ACC112 (cell line): ENCODE measurements at regions not wholly inside any gene's neighbourhood (a gene's known extent, or its start where the extent isn't known, plus 50 kb on each side); places are given as distances from the start of the nearest gene placed in this dataset.
"Not testable (repeated sequence)": the region's sequence is repeated elsewhere in the genome, so short reads cannot be mapped to it uniquely, and the experiment has no call there.

Experiments used
- H2AFZ ChIP-seq: fragments of 200-600 bp; sonication (generic); one replicate; pipeline ENCODE4 v1.6.0; 2017; ENCODE audit warnings: antibody characterized with exemption, low read length; ENCODE audit not compliant: unreplicated experiment
- H3K27ac ChIP-seq: fragments of 200-600 bp; sonication (generic); 2 replicates; pipeline ENCODE4 v1.5.1; 2014; ENCODE audit warnings: low read depth, mild to moderate bottlenecking, antibody characterized with exemption, low read length, moderate library complexity
- H3K27me3 ChIP-seq: fragments of 200-600 bp; sonication (generic); 2 replicates; pipeline ENCODE4 v1.6.1; 2014; ENCODE audit warnings: mild to moderate bottlenecking, antibody characterized with exemption, low read length, moderate library complexity, mixed read lengths; ENCODE audit not compliant: insufficient read depth
- H3K36me3 ChIP-seq: fragments of 200-600 bp; sonication (generic); 2 replicates; pipeline ENCODE4 v1.6.1; 2016; ENCODE audit warnings: mild to moderate bottlenecking, antibody characterized with exemption, low read length, moderate library complexity, mixed read lengths; ENCODE audit not compliant: insufficient read depth
- H3K4me1 ChIP-seq: fragments of 200-600 bp; sonication (generic); one replicate; pipeline ENCODE4 v1.6.1; 2016; ENCODE audit warnings: low read length, mixed read lengths; ENCODE audit not compliant: insufficient read depth, unreplicated experiment, control insufficient read depth
- H3K4me3 ChIP-seq: fragments of 200-600 bp; sonication (generic); 2 replicates; pipeline ENCODE4 v1.5.1; 2014; ENCODE audit warnings: mild to moderate bottlenecking, low read depth, low read length
- H3K79me2 ChIP-seq: fragments of 200-600 bp; sonication (generic); one replicate; pipeline ENCODE4 v1.6.0; 2016; ENCODE audit warnings: low read length; ENCODE audit not compliant: control insufficient read depth, unreplicated experiment, insufficient read depth

- Histone ChIP-seq H3K36me3 (no peaks in the 10 kb centered on the region), H3K27ac (no peak overlapping the region), H3K27me3 (no peaks in the 10 kb centered on the region), H2AFZ (no peak overlapping the region), H3K79me2 (no peaks in the 10 kb centered on the region), H3K4me3 (no peak overlapping the region), H3K4me1 (no peaks in the 10 kb centered on the region)
Measured at GRCh38 chr2:155913356-155913755, 419.2 kb downstream of the NR4A2 start.

GRCh38 chr2:155908567-155908966, 424.0 kb downstream of the NR4A2 start:
- H3K79me2 ChIP-seq, result no peaks in the 10 kb centered on the region
- H2AFZ ChIP-seq, result no peak overlapping the region
- H3K36me3 ChIP-seq, result no peaks in the 10 kb centered on the region
- no peaks in the 10 kb centered on the region for H3K4me1 ChIP-seq
- H3K27ac ChIP-seq, result no peak overlapping the region
- H3K27me3 ChIP-seq, result no peaks in the 10 kb centered on the region
- no peak overlapping the region for H3K4me3 ChIP-seq

GRCh38 chr2:155907211-155907610, 425.3 kb downstream of the NR4A2 start:
- Histone ChIP-seq H3K79me2 (no peaks in the 10 kb centered on the region), H3K4me3 (no peak overlapping the region), H3K4me1 (no peaks in the 10 kb centered on the region), H2AFZ (no peak overlapping the region), H3K36me3 (no peaks in the 10 kb centered on the region), H3K27me3 (no peaks in the 10 kb centered on the region), H3K27ac (no peak overlapping the region)

- no peaks in the 10 kb centered on the region for H3K27me3 ChIP-seq
- no peak overlapping the region for H2AFZ ChIP-seq
- H3K27ac ChIP-seq, result no peak overlapping the region
- no peak overlapping the region for H3K4me3 ChIP-seq
- H3K36me3 ChIP-seq, result no peaks in the 10 kb centered on the region
- H3K4me1 ChIP-seq, result no peaks in the 10 kb centered on the region
- no peaks in the 10 kb centered on the region for H3K79me2 ChIP-seq
Measured at GRCh38 chr2:155905657-155906056, 426.9 kb downstream of the NR4A2 start.

DNA sequence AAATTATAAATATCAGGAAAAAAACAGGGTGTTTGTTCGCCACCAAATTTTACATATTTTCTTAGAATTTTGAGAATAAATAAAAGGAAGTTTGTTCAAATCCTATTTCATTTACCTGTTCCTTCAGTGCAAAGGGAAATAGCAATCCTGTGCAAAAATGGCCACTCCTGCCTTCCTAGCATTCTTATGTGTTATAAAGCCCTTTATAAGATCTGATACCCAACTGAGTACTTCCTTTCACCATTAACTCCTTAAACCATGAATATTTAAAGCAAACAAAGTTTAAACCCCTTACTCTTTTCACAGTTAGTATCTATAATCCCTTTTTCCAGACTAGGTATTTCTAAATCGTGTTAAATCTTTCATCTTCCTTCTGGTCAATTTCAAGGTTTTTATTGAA, 427.8 kb downstream of the NR4A2 start:
- Histone ChIP-seq H3K27me3 (no peaks in the 10 kb centered on the region), H3K4me3 (no peak overlapping the region), H3K4me1 (no peaks in the 10 kb centered on the region), H3K36me3 (no peaks in the 10 kb centered on the region), H2AFZ (no peak overlapping the region), H3K79me2 (no peaks in the 10 kb centered on the region), H3K27ac (no peak overlapping the region)

- H3K27ac ChIP-seq, result no peak overlapping the region
- H3K36me3 ChIP-seq, result no peaks in the 10 kb centered on the region
- H3K79me2 ChIP-seq, result no peaks in the 10 kb centered on the region
- no peaks in the 10 kb centered on the region for H3K4me1 ChIP-seq
- H2AFZ ChIP-seq, result no peak overlapping the region
- no peaks in the 10 kb centered on the region for H3K27me3 ChIP-seq
- no peak overlapping the region for H3K4me3 ChIP-seq
Measured at GRCh38 chr2:155902635-155903034, 429.9 kb downstream of the NR4A2 start.

DNA sequence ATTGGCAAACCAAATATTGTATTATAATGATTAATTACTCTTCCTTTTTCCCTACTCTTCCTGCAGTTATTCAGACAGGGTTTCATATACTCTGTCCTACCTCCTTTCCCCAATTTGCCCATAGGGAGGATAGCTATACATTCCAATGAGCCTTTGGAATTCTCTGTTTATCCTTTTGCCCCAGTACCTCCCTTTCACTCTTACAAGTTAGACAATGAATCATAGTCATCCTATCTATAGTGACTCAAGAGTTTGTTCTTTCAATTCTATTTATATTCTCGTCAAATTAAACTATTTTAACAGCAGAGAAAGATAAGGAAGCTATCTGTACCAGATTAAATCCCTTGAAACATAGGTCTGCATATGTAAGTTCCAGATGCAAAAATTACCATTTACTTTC, 437.5 kb downstream of the NR4A2 start:
- H3K4me1 ChIP-seq, result no peaks in the 10 kb centered on the region
- H3K36me3 ChIP-seq, result no peaks in the 10 kb centered on the region
- H3K4me3 ChIP-seq, result no peak overlapping the region
- H2AFZ ChIP-seq, result no peak overlapping the region
- H3K79me2 ChIP-seq, result no peaks in the 10 kb centered on the region
- no peak overlapping the region for H3K27ac ChIP-seq
- no peaks in the 10 kb centered on the region for H3K27me3 ChIP-seq

GRCh38 chr2:155880382-155880781, 452.1 kb downstream of the NR4A2 start:
- not testable (repeated sequence) for H3K36me3 ChIP-seq, H3K27ac ChIP-seq, H3K4me1 ChIP-seq, H3K79me2 ChIP-seq, H2AFZ ChIP-seq, H3K4me3 ChIP-seq, H3K27me3 ChIP-seq

DNA sequence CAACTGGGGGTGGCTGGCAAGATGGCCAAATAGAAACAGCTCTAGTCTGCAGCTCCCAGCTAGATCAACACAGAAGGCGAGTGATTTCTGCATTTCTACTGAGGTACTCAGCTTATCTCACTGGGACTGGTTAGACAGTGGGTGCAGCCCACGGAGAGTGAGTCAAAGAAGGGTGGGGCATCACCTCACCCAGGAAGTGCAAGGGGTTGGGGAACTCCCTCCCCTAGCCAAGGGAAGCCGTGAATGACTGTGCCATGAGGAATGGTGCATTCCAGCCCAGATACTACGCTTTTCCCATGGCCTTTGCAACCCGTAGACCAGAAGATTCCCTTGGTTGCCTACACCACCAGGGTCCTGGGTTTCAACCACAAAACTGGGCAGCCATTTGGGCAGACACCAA, 452.6 kb downstream of the NR4A2 start:
- not testable (repeated sequence) for H3K79me2 ChIP-seq, H3K27me3 ChIP-seq, H3K36me3 ChIP-seq, H2AFZ ChIP-seq, H3K4me3 ChIP-seq, H3K4me1 ChIP-seq, H3K27ac ChIP-seq

DNA sequence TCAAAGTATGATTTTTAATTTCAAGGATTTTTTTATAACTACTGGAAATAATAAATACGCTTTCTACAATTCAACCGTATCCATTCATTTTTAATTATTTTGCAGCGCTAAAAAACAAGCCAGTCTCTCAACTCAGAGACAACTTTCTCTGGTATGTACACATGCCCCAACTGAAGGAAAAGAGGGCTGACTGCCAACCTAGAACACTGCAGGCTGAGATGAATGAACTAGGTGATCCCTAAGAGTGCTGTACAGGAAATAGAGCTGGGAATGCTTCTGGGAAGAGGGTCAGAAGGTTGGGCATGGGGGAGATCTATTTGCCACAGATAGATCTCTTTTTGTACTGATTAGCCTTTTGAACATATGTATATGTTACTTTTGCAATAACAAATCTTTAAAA, 460.1 kb downstream of the NR4A2 start:
- H3K27me3 ChIP-seq, result no peaks in the 10 kb centered on the region
- no peaks in the 10 kb centered on the region for H3K79me2 ChIP-seq
- H3K27ac ChIP-seq, result no peak overlapping the region
- no peak overlapping the region for H2AFZ ChIP-seq
- H3K4me1 ChIP-seq, result no peaks in the 10 kb centered on the region
- no peaks in the 10 kb centered on the region for H3K36me3 ChIP-seq
- H3K4me3 ChIP-seq, result no peak overlapping the region

GRCh38 chr2:155871940-155872339, 460.6 kb downstream of the NR4A2 start:
- H3K27me3 ChIP-seq, result no peaks in the 10 kb centered on the region
- H3K27ac ChIP-seq, result no peak overlapping the region
- no peaks in the 10 kb centered on the region for H3K79me2 ChIP-seq
- no peaks in the 10 kb centered on the region for H3K4me1 ChIP-seq
- H3K36me3 ChIP-seq, result no peaks in the 10 kb centered on the region
- H3K4me3 ChIP-seq, result no peak overlapping the region
- H2AFZ ChIP-seq, result no peak overlapping the region

DNA sequence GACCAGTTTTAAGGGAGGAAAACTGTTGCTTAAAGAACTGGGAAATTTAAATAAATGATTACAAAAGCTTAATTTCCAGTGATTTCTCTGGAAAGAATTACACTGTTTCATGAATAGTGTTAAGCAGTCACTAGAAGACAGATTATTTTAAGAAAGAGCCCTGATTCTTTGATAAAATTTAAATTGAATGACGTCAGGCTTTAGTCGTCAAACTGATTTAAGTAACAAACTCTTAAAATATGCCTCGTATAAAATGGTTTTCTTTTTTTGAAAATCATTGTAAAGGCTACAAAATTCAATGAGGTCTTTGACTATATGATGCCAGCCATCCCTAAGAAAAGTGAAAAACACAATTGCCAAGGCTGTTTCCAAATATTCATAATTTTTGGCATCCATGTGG, 465.0 kb downstream of the NR4A2 start:
- Histone ChIP-seq H3K4me3 (no peak overlapping the region), H3K36me3 (no peaks in the 10 kb centered on the region), H3K27me3 (no peaks in the 10 kb centered on the region), H3K27ac (no peak overlapping the region), H3K79me2 (no peaks in the 10 kb centered on the region), H3K4me1 (no peaks in the 10 kb centered on the region), H2AFZ (no peak overlapping the region)
